Nephron progenitor cell (in vitro differentiated cells): ENCODE measurements at regions not wholly inside any gene's neighbourhood (a gene's known extent, or its start where the extent isn't known, plus 50 kb on each side); places are given as distances from the start of the nearest gene placed in this dataset.
A peak's percentile ranks its signal among the peaks of the same experiment; 100 is the strongest.

Experiments used
- DNase-seq: peaks from one replicate; pipeline ENCODE4 v3.0.0; 2021
- H3K27ac Mint-ChIP-seq: 2 replicates; pipeline ENCODE4 v1.8.0; 2021; ENCODE audit warnings: mild to moderate bottlenecking, moderate library complexity, mixed read lengths
- H3K27me3 Mint-ChIP-seq: 2 replicates; pipeline ENCODE4 v1.8.0; 2021; ENCODE audit warnings: mild to moderate bottlenecking, low read depth, mixed read lengths; ENCODE audit not compliant: poor library complexity
- H3K36me3 Mint-ChIP-seq: 2 replicates; pipeline ENCODE4 v1.8.0; 2021; ENCODE audit warnings: low read depth, mixed read lengths
- H3K4me1 Mint-ChIP-seq: 2 replicates; pipeline ENCODE4 v1.8.0; 2021; ENCODE audit warnings: mixed read lengths
- H3K4me3 Mint-ChIP-seq: 2 replicates; pipeline ENCODE4 v1.8.0; 2021; ENCODE audit warnings: mild to moderate bottlenecking, moderate library complexity, mixed read lengths
- H3K9me3 Mint-ChIP-seq: 2 replicates; pipeline ENCODE4 v1.8.0; 2021; ENCODE audit warnings: mild to moderate bottlenecking, moderate library complexity, mixed read lengths
- TF ChIP-seq, protein P1 (sequence below): fragments of 200-600 bp; sonication (generic); IDR thresholded peaks from 2 replicates; pipeline ENCODE4 v1.5.0; 2021; ENCODE audit warnings: antibody characterized with exemption

DNA sequence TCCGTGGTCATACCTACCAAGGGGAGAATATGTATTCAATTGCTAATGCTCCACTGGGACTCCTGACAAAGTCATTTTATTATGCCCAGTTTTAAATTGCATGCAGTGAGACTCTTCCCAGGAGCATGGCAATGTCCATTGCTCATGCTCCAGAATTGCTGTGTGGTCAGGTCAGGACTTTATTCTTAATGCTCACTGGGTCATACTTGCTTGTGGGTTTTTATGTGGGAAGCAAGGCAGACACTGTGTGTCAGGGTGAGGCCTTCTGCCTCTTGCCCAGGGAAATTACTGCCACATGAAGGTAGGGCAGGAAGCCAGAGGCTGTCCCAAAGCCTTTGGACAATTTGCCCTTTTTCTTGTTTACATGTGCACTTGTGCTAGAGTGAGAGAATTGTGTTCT is 164.6 kb upstream of the MEF2C start:
- peaks cover 24% of the 10 kb centered on the region for H3K9me3 Mint-ChIP-seq
- no peak overlapping the region for H3K27ac Mint-ChIP-seq
- H3K36me3 Mint-ChIP-seq: peaks cover 10% of the 10 kb centered on the region
- no peaks in the 10 kb centered on the region for H3K4me1 Mint-ChIP-seq
- H3K4me3 Mint-ChIP-seq: no peak overlapping the region
- DNase-seq: no peak
- TF ChIP-seq, protein P1, sequence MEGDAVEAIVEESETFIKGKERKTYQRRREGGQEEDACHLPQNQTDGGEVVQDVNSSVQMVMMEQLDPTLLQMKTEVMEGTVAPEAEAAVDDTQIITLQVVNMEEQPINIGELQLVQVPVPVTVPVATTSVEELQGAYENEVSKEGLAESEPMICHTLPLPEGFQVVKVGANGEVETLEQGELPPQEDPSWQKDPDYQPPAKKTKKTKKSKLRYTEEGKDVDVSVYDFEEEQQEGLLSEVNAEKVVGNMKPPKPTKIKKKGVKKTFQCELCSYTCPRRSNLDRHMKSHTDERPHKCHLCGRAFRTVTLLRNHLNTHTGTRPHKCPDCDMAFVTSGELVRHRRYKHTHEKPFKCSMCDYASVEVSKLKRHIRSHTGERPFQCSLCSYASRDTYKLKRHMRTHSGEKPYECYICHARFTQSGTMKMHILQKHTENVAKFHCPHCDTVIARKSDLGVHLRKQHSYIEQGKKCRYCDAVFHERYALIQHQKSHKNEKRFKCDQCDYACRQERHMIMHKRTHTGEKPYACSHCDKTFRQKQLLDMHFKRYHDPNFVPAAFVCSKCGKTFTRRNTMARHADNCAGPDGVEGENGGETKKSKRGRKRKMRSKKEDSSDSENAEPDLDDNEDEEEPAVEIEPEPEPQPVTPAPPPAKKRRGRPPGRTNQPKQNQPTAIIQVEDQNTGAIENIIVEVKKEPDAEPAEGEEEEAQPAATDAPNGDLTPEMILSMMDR: no peak
- peaks cover 3% of the 10 kb centered on the region for H3K27me3 Mint-ChIP-seq

DNA sequence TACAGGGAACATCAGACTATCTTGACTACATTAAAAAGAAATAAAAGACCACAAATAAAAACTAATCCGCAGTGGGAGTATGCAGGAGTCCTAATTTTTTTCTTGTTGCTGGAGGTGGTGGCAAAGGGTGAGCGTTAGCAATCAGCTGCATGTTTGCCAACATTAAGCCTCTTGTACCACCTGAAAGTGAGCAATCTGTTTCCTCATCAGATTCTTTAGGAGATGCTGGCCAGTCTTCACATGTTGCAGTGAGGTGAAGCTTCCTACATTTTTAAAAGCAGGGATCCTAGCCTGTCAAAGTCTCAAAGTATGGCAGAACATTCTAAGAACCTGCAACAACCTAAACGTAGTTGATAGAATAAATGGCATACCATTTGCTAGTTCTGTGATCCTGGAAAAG is 162.2 kb upstream of the MEF2C start:
- Mint-ChIP-seq H3K36me3 (peaks cover 5% of the 10 kb centered on the region), H3K9me3 (peaks cover 11% of the 10 kb centered on the region), H3K27ac (no peak overlapping the region), H3K4me3 (no peak overlapping the region), H3K4me1 (no peaks in the 10 kb centered on the region), H3K27me3 (peaks cover 3% of the 10 kb centered on the region)
- TF ChIP-seq, protein P1: no peak
- DNase-seq: no peak

DNA sequence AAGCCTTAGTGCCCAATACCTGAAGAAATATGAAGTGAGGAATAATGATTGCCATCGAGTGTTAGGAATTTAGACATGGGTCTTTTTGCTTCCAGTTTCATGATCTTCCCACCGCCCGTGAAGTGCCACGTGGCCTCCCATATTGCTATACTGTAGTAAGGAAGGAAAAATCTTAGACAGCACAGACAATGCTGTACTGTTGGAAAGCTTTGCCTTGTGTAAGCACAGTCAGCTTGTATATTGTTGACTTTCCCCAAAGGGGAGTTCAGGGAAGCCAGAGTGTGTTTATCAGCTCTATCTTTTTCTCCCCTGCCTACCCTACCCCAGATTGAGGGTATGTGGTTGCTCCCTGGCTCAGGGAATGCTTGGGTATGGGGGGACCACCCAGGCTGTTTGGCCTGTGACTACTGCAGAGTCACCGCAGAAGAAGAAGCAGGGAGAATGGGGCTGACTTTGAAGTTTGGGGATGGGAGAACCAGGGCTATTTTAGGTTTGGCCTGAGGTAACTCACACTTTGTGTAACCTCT is 161.8 kb upstream of the MEF2C start:
- TF ChIP-seq, protein P1: no peak
- Mint-ChIP-seq H3K36me3 (peaks cover 4% of the 10 kb centered on the region), H3K4me1 (no peaks in the 10 kb centered on the region), H3K27ac (no peak overlapping the region), H3K27me3 (peaks cover 3% of the 10 kb centered on the region), H3K4me3 (no peak overlapping the region), H3K9me3 (peaks cover 6% of the 10 kb centered on the region)
- DNase-seq: no peak

DNA sequence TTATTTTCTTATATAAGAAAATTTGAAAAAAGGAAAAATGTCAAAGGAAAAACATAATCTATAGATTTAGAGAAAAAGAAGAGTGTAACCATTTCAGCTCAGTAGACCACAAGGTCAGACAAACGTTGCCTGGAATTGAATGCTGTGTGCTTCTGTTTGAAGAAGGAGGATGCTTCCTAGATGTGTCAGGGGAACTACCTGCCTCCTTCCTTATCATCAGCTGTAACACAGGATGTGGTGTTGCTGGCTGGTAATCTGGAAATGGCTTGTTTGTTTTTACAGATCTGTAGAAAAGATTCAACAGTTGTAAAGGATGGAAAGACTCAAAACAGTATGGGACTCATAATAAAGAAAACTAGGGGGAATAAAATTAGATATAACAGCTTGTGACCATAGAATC is 160.7 kb upstream of the MEF2C start:
- TF ChIP-seq, protein P1: no peak
- H3K4me3 Mint-ChIP-seq: no peak overlapping the region
- no peaks in the 10 kb centered on the region for H3K36me3 Mint-ChIP-seq
- H3K27me3 Mint-ChIP-seq: peaks cover 3% of the 10 kb centered on the region
- H3K9me3 Mint-ChIP-seq: no peaks in the 10 kb centered on the region
- no peak for DNase-seq
- no peaks in the 10 kb centered on the region for H3K4me1 Mint-ChIP-seq
- H3K27ac Mint-ChIP-seq: no peak overlapping the region

DNA sequence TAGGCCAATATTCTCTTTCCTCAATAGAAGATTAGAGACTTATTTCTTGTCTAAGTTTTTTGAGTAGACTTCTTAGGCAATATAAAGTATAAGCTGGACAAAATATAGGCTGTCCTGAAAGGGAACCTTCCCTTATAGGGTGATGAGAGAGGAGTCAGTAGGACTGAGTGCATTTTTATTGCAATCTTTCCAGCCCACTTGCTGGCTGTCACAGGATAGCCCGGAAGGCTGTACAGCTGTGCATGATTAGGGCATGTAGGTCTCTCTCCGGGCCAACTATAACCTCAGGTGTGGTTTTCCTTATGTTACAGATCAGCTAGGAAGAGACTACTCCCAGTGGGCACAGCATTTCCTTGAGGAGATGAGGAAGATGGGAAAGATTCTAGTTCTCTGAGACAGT is 159.8 kb upstream of the MEF2C start:
- Mint-ChIP-seq H3K4me1 (no peaks in the 10 kb centered on the region), H3K9me3 (no peaks in the 10 kb centered on the region), H3K36me3 (no peaks in the 10 kb centered on the region), H3K27me3 (peaks cover 3% of the 10 kb centered on the region), H3K4me3 (no peak overlapping the region), H3K27ac (no peak overlapping the region)
- TF ChIP-seq, protein P1: no peak
- no peak for DNase-seq

DNA sequence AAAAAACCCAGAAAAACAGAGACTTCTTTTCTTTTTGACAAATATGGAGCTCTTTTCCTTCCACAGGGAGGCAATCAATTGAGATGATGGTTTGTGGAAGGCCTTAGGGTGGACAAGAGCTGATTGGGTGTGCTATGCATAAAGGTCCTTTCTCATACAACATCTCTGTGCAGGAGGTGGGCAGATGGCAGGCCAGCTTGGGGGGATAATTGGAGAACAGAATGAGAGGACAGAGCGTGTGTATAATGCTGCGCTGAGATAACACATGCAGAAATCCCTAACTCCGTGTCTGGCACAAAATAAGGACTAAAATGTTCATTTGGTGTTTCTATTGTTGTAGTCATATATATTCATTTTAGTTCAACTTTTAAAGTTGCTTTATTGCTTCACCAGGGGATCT is 159.0 kb upstream of the MEF2C start:
- no peak for DNase-seq
- Mint-ChIP-seq H3K4me3 (no peak overlapping the region), H3K9me3 (no peaks in the 10 kb centered on the region), H3K4me1 (no peaks in the 10 kb centered on the region), H3K27me3 (peaks cover 3% of the 10 kb centered on the region), H3K27ac (peak overlapping the region; percentile 41), H3K36me3 (no peaks in the 10 kb centered on the region)
- TF ChIP-seq, protein P1: no peak
